DOHH2 (cell line): ENCODE measurements at regions not wholly inside any gene's neighbourhood (a gene's known extent, or its start where the extent isn't known, plus 50 kb on each side); places are given as distances from the start of the nearest gene placed in this dataset.
"Not testable (repeated sequence)": the region's sequence is repeated elsewhere in the genome, so short reads cannot be mapped to it uniquely, and the experiment has no call there.

Source experiments
- H3F3A ChIP-seq: fragments of 200-600 bp; sonication (generic), shearing (Covaris generic); 2 replicates; pipeline ENCODE4 v1.6.0; 2016; ENCODE audit warnings: antibody characterized with exemption, mild to moderate bottlenecking; ENCODE audit not compliant: control insufficient read depth, insufficient read depth
- H3K27ac ChIP-seq: fragments of 200-600 bp; sonication (generic); 2 replicates; pipeline ENCODE4 v1.5.1; 2014; ENCODE audit warnings: low read depth, mild to moderate bottlenecking, low read length, moderate library complexity
- H3K27me3 ChIP-seq: fragments of 200-600 bp; sonication (generic); 2 replicates; pipeline ENCODE4 v1.6.1; 2014; ENCODE audit warnings: mild to moderate bottlenecking, low read length, mixed read lengths; ENCODE audit not compliant: control insufficient read depth
- H3K36me3 ChIP-seq: fragments of 200-600 bp; sonication (generic); 2 replicates; pipeline ENCODE4 v1.6.1; 2014; ENCODE audit warnings: mild to moderate bottlenecking, low read length, moderate library complexity, mixed read lengths; ENCODE audit not compliant: control insufficient read depth
- H3K4me1 ChIP-seq: fragments of 200-600 bp; sonication (generic); 2 replicates; pipeline ENCODE4 v1.6.1; 2014; ENCODE audit warnings: mild to moderate bottlenecking, low read length, mixed read lengths; ENCODE audit not compliant: control insufficient read depth
- H3K4me2 ChIP-seq: fragments of 200-600 bp; sonication (generic); 2 replicates; pipeline ENCODE4 v1.6.0; 2014; ENCODE audit warnings: mild to moderate bottlenecking, low read length, moderate library complexity
- H3K4me3 ChIP-seq: fragments of 200-600 bp; sonication (generic); 2 replicates; pipeline ENCODE4 v1.5.1; 2014; ENCODE audit warnings: mild to moderate bottlenecking, low read length, mixed read lengths
- H3K79me2 ChIP-seq: fragments of 200-600 bp; sonication (generic); 2 replicates; pipeline ENCODE4 v1.6.1; 2014; ENCODE audit warnings: mild to moderate bottlenecking, low read length, mixed read lengths; ENCODE audit not compliant: control insufficient read depth
- H3K9me2 ChIP-seq: fragments of 200-600 bp; sonication (generic); replicated peaks from 2 replicates; pipeline ENCODE4 v1.6.1; 2014; ENCODE audit warnings: mild to moderate bottlenecking, low read length, mixed read lengths; ENCODE audit not compliant: control insufficient read depth
- H3K9me3 ChIP-seq: fragments of 200-600 bp; sonication (generic); 2 replicates; pipeline ENCODE4 v1.6.1; 2014; ENCODE audit warnings: antibody characterized with exemption, low read length, mixed read lengths; ENCODE audit not compliant: control insufficient read depth, insufficient read depth
- H4K20me1 ChIP-seq: fragments of 200-600 bp; sonication (generic); 2 replicates; pipeline ENCODE4 v1.6.0; 2014; ENCODE audit warnings: low read depth, mild to moderate bottlenecking, antibody characterized with exemption, low read length, moderate library complexity; ENCODE audit not compliant: control insufficient read depth, insufficient read depth
- CTCF ChIP-seq: fragments of 200-600 bp; sonication (generic); IDR thresholded peaks from one replicate; pipeline ENCODE4 v1.5.1; 2014; ENCODE audit warnings: antibody characterized with exemption, mild to moderate bottlenecking, low read depth, low read length; ENCODE audit not compliant: poor library complexity, severe bottlenecking
- EZH2phosphoT487 ChIP-seq: fragments of 200-600 bp; sonication (generic); IDR thresholded peaks from 2 replicates; pipeline ENCODE4 v1.6.1; 2017; ENCODE audit warnings: borderline replicate concordance, mild to moderate bottlenecking, antibody characterized with exemption, low read length, moderate library complexity, mixed read lengths

- Histone ChIP-seq H3K4me3 (no peak overlapping the region), H3K36me3 (no peaks in the 10 kb centered on the region), H3K79me2 (no peaks in the 10 kb centered on the region), H3F3A (no peaks in the 10 kb centered on the region), H4K20me1 (no peaks in the 10 kb centered on the region), H3K9me2 (no peaks in the 10 kb centered on the region; the same call in 1 of the 2 replicates), H3K4me1 (no peaks in the 10 kb centered on the region), H3K4me2 (no peak overlapping the region), H3K27ac (no peak overlapping the region), H3K27me3 (no peaks in the 10 kb centered on the region), H3K9me3 (no peaks in the 10 kb centered on the region)
- TF ChIP-seq CTCF (no peak), EZH2phosphoT487 (no peak)
These were observed 802.3 kb upstream of the SORCS1 start for GRCh38 chr10:107966826-107967225.

DNA sequence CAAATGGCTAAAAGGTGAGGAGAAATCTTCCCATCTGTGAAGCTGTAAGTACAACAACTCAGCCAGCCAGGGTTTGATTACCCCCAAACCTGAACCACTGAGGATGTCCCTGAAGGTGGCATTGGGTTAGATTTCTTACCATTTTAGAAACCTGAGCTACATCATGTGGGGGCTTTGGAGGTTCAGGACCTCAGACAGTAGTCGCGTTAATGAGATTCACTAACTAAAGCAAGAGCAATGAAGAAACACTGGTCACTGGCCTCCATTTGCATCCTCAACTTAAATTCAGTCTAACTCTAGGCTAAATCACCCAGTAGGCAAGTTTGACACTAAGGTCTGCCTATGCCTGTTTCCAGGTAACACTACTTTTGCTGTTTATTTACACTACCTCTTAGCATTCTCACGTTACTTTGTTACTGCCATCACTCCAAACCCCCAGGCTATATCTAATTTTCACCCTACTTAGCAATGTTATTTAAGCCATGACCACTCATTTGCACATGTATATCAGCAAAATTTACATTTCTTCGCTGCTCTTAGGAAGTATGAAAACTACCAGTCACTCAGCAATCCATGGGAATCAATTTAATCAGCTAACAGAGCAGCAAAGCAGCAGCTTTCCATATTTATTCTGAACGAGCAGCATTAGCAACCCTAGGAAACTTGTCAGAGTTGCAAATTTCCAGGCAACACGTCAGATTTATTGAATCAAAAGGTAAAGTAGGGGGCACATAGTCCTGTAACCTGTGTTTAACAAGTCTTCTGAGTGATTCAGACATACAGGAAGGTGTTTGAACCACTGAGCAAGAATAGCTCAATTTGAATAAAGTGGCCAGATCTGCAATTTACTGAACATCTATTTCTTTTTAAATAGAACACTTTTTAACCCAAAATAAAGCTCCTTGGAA, 788.4 kb upstream of the SORCS1 start:
- no peaks in the 10 kb centered on the region for H4K20me1 ChIP-seq
- H3K36me3 ChIP-seq, result no peaks in the 10 kb centered on the region
- no peak overlapping the region for H3K4me3 ChIP-seq
- H3K27ac ChIP-seq, result no peak overlapping the region
- no peaks in the 10 kb centered on the region for H3K79me2 ChIP-seq
- H3K9me3 ChIP-seq, result no peaks in the 10 kb centered on the region
- no peaks in the 10 kb centered on the region for H3K9me2 ChIP-seq
- H3K27me3 ChIP-seq, result no peaks in the 10 kb centered on the region
- H3F3A ChIP-seq, result no peaks in the 10 kb centered on the region
- TF ChIP-seq CTCF (no peak), EZH2phosphoT487 (no peak)
- H3K4me2 ChIP-seq, result no peak overlapping the region
- no peaks in the 10 kb centered on the region for H3K4me1 ChIP-seq

DNA sequence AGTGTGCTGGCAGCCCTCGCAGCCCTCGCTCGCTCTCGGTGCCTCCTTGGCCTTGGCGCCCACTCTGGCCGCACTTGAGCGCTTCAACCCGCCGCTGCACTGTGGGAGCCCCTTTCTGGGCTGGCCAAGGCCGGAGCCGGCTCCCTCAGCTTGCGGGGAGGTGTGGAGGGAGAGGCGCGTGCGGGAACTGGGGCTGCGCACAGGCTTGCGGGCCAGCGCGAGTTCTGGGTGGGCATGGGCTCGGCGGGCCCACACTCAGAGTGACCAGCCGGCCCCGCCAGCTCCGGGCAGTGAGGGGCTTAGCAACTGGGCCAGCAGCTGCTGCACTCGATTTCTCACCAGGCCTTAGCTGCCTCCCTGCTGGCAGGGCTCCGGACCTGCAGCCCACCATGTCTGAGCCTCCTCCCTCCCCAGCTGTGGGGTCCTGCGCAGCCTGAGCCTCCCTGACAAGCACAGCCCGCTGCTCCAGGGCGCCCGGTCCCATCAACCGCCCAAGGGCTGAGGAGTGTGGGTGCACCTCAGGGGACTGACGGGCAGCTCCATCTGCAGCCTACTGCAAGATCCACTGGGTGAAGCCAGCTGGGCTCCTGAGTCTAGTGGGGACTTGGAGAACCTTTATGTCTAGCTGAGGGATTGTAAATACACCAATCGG, 786.0 kb upstream of the SORCS1 start:
- H3K9me3 ChIP-seq, H3K4me1 ChIP-seq, H3K9me2 ChIP-seq, H3K27me3 ChIP-seq, H3K27ac ChIP-seq, H3K36me3 ChIP-seq, H3K79me2 ChIP-seq, H3K4me2 ChIP-seq, H3F3A ChIP-seq, H3K4me3 ChIP-seq, H4K20me1 ChIP-seq: not testable (repeated sequence)

GRCh38 chr10:107942826-107943225, 778.3 kb upstream of the SORCS1 start:
- Histone ChIP-seq H3K9me3 (no peaks in the 10 kb centered on the region; the same call in 1 of the 2 replicates), H3K79me2 (no peaks in the 10 kb centered on the region), H3K9me2 (no peaks in the 10 kb centered on the region), H3K36me3 (no peaks in the 10 kb centered on the region), H3K4me2 (no peak overlapping the region), H3K27ac (no peak overlapping the region), H3K27me3 (no peaks in the 10 kb centered on the region), H4K20me1 (no peaks in the 10 kb centered on the region), H3K4me3 (no peak overlapping the region), H3F3A (no peaks in the 10 kb centered on the region), H3K4me1 (no peaks in the 10 kb centered on the region)
- TF ChIP-seq CTCF, result no peak
- no peak for TF ChIP-seq EZH2phosphoT487
